Effector CD4-positive, alpha-beta T cell (primary cell): ENCODE measurements at regions not wholly inside any gene's neighbourhood (a gene's known extent, or its start where the extent isn't known, plus 50 kb on each side); places are given as distances from the start of the nearest gene placed in this dataset.
"Not testable (repeated sequence)": the region's sequence is repeated elsewhere in the genome, so short reads cannot be mapped to it uniquely, and the experiment has no call there.

Experiments
- DNase-seq: peaks from one replicate; pipeline ENCODE4 v3.0.0-alpha.2; 2020

GRCh38 chr5:118366429-118366828 lies 621.9 kb downstream of the DTWD2 start:
- DNase-seq: no peak

GRCh38 chr5:118365718-118366117 lies 622.6 kb downstream of the DTWD2 start:
- DNase-seq: no peak

DNA sequence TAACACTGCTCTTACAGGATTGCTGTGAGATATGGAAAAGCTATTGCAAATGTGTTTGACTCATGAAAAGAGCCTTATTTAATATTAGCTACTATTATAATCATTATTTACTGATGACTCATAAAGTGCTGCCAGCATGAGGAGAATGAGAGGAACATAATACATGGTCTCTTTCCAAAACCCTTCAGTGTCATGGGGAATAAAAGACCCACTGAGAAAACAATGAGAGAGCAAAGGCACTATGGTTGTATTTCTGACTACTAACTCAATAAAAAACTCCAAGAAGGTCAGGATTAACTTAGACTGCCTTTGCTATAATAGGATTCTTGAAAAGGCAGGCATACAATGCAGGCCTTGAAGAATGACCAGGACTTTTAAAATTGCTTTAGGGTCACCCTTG lies 633.5 kb downstream of the DTWD2 start:
- DNase-seq: no peak

- DNase-seq: no peak
Observed at GRCh38 chr5:118353970-118354369, 634.4 kb downstream of the DTWD2 start.

- no peak for DNase-seq
Observed at GRCh38 chr5:118336468-118336867, 651.9 kb downstream of the DTWD2 start.

- DNase-seq: no peak
Observed at GRCh38 chr5:118327389-118327788, 661.0 kb downstream of the DTWD2 start.

DNA sequence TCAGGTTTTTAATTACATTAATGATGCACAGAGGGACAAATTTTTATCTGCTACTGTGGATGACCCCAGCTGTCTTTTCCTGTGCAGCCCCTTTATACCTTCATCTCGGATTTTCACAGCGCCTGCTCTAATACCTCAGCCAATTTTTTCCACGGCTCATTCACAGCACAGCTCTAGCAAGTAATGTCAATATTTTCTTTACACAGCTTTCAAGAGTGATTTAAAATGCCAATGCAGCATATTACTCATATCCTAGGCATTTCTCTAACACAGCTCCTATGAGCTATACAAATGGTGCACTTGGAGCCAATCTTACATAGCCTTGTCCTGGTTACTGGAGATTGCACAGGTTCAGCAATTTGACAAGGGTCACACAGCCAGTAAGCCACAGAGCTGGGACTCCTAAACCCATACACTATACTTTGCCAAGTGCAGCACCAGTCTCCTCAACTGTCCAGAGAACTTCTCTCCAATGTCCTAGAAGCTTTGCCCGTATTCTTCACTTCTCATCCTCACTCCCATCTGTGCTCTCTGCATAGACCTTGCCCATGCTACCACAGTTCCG lies 661.8 kb downstream of the DTWD2 start:
- DNase-seq: no peak

- DNase-seq: no peak
Observed at GRCh38 chr5:118325931-118326330, 662.4 kb downstream of the DTWD2 start.

DNA sequence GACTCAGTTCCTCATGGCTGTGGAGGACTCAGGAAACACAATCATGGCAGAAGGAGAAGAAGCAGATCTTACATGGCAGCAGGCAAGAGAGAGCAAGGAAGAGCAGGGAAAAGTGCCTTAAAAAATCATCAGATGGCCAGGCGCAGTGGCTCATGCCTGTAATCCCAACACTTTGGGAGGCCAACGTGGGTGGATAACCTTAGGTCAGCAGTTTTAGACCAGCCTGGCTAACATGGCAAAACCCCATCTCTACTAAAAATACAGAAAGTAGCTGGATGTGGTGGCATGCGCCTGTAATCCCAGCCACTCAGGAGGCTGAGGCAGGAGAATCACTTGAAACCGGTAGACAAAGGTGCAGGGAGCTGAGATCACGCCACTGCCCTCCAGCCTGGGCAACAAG lies 664.6 kb downstream of the DTWD2 start:
- not testable (repeated sequence) for DNase-seq

GRCh38 chr5:118321081-118321480 lies 667.3 kb downstream of the DTWD2 start:
- no peak for DNase-seq

GRCh38 chr5:118320121-118320520 lies 668.2 kb downstream of the DTWD2 start:
- DNase-seq: no peak

- no peak for DNase-seq
Observed at GRCh38 chr5:118314931-118315330, 673.4 kb downstream of the DTWD2 start.

DNA sequence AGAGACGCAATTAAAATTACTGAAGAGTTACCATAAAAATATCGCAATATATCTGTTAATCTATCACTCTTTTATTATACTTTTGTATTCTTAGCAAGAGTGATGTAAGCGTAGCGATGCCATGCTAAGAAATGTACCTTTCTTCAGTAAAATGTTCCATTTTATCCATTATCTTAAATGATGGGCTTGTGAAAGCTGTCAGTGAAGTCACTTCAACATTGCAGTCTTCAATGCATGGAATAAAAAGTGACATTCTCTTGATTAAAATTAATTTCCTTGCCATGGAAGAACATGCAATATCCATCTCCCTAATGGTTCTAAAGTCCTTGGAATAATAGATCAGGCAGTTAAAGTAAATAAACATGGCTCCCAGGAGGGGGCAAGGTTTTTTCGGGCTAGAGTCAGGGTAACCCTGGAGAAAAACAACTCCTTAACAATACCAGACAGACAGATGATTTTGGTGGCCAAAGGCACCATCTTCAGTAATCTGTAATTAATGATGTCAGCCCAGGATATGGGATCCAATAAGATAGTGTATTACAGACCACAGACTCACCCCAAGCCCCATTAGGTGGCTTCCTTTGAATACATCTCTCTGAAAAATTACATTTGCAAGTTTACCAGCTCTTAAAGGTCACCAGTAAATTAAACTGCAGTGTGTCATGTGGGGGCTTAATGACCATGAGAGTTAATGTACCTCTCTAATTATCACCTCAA lies 677.1 kb downstream of the DTWD2 start:
- DNase-seq: no peak

DNA sequence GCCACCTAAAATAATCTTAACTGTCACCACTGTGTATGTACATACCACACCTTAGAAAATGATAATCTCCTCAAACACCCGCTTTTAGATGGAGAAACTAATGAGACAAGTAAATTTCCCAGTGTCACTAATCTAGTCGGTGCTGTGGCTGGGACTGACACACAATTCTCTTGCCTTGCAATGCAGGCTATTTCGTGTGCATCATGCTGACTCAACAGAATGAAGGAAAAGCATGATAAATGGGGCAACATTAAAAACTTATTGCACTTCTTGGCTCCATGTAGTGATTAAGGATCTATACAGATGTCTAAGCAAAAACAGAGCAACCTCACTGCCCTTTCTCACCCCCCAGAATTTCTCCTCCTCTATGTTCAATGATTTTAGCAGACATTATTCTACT lies 677.9 kb downstream of the DTWD2 start:
- DNase-seq: no peak

DNA sequence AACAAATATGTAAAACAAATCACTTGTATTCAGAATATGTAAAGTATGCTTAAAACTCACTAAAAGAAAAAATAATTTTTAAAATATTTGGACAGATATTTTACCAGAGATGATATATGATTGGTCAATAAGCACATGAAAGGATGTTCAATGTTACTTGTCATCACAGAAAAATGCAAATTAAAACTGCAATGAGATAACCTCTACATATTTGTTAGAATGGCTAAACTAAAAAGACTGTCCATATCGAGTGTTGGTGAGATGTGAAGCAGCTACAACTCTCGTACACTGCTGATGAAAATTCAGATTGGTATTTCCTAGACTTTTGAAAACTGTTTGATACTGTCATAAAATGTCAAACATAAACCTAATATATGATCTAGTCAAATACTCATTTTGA lies 685.1 kb downstream of the DTWD2 start:
- DNase-seq: no peak

GRCh38 chr5:118302786-118303185 lies 685.6 kb downstream of the DTWD2 start:
- no peak for DNase-seq

DNA sequence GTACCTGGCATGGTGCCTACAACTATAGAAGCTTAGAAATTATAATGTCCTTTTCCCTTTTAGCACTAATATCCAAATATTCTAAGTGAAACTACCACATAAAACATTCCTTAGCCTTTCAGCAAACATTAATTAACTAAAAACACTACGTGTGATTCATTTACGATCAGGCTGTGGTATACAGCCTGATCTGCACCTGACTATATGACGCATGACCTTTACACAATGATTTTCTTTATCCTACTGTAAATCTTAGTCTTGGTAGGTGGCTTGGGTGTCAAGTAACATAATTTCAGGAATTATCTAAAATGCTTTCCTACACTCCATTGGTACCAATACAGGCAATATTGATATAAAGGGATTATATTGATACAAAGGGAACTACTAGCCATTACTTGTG lies 686.7 kb downstream of the DTWD2 start:
- DNase-seq: no peak

DNA sequence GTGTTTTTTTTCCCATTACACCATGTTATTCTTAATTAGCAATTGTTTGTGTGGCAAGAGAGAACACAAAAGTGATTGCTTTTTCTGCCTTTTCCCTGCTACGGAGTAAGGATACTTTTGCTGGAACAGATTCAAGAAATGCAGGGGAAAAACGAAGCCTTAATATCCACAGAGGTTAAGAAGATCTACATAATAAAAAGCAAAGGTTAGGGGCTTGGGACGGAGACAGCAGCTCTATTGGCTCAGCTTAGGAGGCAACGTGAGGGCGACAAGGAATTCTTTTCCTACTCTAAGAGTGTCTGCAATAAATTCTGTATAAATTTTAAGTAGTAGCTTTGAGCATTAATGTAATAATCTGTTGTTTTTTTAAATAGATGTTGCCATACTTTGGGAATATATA lies 693.3 kb downstream of the DTWD2 start:
- no peak for DNase-seq

DNA sequence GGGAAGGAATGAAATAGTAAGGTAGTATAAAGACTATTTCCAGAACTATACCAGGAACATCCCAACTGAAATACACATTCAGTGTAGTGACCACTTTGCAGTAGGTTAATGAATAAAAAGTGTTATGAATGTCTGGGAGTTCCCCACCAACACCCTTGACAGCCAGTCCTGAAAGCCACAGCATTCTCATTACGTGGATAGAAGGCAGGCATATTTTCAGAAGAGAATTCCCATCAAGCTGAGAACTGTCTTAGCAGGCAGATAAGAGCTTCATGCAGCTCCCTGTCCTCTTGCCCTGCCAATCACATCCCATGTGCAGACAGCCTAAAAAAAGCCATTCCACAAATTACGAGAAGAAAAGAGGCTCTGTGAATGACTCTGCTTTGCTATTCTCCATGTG lies 695.0 kb downstream of the DTWD2 start:
- no peak for DNase-seq

DNA sequence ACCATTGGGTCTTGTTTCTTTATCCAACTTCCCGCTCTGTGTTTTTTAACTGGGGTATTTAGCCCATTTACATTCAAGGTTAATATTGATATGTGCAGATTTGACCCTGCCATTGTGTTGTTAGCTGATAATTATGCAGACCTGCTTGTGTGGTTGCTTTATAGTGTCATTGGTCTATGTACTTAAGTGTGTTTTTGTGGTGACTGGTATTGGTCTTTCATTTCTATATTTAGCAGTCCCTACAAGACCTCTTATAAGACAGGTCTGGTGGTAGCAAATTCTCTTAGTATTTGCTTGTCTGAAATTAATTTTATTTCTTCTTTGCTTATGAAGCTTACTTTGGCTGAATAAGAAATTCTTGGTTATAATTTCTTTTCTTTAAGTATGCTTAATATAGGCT lies 698.1 kb downstream of the DTWD2 start:
- no peak for DNase-seq

- not testable (repeated sequence) for DNase-seq
Observed at GRCh38 chr5:118284230-118284629, 704.1 kb downstream of the DTWD2 start.

- DNase-seq: not testable (repeated sequence)
Observed at GRCh38 chr5:118282480-118283038, 705.8 kb downstream of the DTWD2 start.

DNA sequence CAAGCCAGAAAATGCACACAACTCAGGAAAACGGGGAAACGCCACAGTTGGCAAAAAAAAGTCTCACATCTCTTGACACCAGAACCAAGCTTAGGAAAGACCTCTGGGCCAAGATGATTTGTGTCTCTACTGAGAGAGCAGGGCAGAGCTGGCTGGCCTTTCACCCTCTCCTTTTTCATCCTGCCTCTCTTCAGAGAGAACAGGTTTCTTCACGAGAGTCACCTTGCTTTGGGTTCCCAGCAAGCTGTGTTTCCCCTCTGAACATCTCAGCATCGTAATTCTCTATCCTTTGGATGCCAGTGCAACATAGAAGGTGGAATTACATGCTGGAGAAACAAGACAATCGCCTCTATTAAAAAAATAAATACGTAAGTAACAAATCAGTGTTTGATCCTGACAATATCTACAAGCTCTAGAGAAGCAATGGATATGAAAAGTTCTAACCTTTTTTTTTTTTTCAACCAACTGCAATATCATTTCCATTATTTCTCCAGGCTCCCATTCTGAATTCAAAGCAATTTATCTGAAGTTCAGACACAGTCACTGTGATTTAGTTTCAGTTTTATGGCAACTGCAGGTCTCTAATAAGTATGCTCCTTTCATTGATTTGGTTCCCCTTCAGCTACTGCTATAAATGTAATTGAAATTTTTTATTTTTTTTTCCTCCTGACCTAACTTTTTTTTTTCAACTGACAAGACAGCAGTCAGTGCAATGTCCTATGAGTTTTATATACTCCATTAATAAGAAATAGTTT lies 708.6 kb downstream of the DTWD2 start:
- no peak for DNase-seq

DNA sequence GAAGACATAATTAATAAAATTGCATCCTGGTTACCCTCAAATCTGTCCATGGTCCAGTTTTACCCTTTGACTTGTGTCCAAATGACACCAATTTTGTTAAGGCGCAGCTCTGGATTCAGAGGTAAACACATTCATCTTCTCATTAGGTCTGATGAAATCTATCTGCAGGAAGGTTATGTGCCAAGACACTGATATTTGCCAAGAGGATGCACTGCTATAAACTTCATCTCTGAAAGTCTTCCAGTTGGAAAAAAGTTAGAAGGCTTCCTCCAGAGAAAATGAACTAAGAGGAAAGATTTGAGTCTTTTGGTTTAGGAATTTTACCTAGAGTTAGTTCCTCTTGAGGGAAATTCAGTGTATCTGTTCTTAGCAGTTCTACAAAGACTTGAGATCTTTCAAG lies 717.8 kb downstream of the DTWD2 start:
- no peak for DNase-seq
